ENCODE measurements at regions not wholly inside any gene's neighbourhood (a gene's known extent, or its start where the extent isn't known, plus 50 kb on each side); places are given as distances from the start of the nearest gene placed in this dataset.
A peak's percentile ranks its signal among the peaks of the same experiment; 100 is the strongest.
"Not testable (repeated sequence)": the region's sequence is repeated elsewhere in the genome, so short reads cannot be mapped to it uniquely, and the experiment has no call there.

DNA sequence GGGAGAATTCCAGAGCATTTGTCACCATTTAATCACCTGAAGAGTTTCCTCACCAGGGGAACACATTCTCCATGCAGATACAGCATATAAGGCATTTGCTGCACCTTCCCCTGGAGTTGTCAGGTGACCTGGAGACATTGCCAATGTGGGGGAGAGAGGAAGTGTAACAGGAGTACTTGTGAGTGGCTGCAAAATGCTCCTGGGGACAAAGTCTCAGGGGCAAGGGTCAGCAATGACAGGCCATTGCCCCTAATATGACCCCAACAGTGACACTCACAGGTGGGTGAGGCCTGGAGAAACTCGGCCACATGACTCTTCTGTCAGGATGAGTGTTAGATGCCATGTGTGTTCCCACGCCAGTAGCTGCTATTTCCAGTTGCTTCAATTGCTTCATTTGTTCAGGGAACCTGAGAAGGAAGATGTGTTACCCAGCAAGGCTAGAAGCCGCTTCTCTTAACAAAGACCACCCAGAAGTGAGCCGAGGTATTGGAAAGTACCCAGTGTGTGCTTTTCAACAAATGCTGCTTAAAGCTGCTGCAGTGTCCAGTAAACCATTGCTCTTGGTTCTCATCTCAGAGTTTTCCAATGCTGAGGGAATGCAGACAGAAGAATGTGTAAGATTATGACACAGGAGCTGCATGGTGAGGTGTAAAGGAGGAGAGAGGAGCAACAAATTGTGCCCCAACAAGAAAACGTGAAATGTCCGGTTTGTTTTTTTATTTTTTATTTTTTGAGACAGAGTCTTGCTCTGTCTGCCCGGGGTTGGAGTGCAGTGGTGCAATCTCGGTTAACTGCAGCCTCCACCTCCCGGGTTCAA is 128.2 kb upstream of the SLC44A1 start:
- no peak for DNase-seq

DNA sequence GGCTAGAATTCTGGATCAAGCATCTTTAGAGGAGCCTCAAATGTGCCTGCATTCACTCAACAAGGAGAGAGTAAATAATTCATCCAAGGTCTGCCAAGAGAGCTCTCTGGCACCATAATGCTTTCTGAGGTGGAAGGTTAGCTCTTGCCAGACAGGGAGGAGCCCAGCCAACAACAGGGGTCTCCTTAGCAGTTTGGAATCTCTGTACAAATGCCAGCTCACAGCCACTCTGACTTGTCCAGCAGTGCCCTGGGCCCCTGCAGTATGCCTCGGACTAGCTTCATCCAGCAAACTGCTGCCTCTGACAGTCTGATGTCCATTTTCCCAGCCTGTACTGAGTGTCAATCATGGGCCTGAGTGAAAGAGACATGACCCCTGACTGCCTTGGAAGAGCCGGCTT is 127.2 kb upstream of the SLC44A1 start:
- DNase-seq = peak; percentile 8

DNA sequence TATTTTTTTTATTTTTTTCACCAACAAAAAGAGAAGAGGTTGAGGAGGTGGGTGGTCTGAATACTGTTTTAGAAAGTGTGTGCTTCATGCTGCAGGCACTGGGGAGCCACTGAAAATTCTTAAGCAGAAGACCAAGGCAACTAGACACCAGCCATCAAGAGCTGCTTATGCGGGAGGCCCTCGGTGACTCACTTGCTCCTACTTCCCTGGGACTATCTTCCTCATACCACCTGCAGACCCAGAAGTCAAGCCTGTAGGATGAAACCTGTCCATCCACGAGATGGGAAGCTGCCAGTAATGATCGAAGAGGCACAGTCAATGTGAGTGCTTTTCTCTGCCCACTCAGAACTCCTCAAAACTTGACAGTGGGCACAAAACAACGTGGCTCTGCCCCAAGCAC is 125.8 kb upstream of the SLC44A1 start:
- no peak for DNase-seq

DNA sequence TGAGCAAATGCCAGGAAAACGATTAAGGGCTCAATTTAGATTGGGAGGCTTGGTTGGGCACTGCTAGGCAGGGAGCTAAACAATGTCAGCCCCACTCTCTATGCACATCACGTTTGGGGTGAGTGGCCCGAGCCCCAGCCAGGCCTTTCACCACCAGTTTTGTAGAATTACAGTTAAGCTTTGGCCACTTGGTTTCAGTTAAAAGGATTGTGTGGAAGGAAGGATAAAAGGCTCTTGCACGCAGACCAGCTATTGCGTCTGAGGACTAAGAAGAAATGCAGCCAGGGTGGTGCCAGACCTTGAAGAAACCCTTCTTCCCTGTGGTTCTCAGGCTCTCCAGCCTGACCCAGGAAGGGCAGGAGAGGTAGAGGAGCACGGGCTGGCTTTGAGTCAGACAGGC is 125.3 kb upstream of the SLC44A1 start:
- no peak for DNase-seq

DNA sequence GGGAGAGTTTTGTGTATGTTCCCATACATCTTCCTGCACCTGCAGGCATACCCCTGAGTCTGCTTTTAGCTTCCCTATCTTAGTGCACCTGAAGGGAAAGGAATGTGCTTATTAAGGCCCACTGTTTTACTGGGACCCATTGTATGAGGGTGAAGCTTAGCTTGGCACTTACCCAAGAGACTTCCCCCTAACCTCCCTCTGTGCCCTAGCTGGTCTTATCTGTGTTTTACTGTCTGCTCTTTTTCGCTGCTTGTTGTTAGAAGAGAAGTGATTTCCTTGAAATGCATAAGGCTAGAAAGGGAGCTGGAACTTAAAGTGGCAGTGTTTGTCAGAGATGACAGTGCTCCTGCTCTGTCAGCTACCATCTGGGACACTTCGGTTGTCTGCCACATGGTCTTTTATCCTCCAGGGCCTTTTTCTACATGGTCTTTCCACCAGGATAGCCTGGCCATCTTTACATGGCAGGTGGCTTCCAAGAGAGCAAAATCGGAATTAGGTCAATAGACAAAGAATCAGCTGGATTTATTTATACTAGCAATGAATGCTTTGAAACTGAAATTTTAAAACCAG is 122.5 kb upstream of the SLC44A1 start:
- no peak for DNase-seq

DNA sequence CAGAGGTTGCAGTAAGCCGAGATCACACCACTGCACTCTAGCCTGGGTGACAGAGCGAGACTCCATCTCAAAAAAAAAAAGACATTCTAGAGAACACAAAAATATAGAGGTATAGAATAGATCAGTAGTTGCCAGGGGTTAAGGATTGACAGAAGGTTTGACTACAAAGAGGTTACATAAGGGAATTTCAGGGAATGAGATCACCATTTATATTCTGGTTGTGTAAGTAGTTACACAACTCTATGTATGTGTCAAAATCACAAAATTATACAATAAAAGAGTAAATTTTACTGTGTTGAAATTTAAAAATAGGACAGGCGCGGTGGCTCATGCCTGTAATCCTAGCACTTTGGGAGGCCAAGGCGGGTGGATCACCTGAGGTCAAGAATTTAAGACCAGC is 119.9 kb upstream of the SLC44A1 start:
- DNase-seq = not testable (repeated sequence)

DNA sequence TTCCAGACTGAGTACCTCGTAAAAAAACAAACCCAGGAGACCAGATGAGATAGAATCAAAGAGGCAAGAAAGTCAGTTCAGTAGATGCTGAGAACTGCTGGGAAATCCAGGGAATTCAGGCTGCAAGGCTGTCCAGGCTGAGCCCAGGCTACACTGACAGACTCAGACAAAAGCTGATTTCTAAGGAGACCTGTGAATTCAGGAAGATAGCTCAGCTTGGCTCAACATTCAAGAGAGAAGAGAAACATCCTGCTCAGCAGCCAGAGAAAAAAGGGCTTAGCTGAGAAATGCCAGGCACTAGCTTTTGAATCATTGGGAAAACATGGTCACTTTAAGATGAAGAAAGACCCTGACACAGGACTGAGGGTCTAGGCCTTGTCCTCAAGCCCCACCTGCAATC is 118.2 kb upstream of the SLC44A1 start:
- no peak for DNase-seq

DNA sequence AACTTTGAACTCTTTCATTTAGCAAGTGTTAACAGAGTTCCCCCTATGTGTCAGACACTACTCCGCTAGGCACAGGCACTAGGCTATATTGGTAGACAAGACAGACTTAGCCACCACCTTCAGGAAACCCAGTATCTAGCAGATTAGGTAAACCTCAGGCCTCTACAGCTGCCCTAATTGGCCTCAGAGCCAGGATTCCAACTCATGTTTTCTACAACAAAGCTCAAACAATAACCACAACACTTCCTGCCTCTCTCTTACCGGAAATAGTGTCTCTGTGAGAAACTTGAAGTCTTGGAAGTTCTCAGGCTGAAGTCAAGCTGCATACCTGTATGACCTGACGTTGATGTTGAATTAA is 116.6 kb upstream of the SLC44A1 start:
- no peak for DNase-seq

DNA sequence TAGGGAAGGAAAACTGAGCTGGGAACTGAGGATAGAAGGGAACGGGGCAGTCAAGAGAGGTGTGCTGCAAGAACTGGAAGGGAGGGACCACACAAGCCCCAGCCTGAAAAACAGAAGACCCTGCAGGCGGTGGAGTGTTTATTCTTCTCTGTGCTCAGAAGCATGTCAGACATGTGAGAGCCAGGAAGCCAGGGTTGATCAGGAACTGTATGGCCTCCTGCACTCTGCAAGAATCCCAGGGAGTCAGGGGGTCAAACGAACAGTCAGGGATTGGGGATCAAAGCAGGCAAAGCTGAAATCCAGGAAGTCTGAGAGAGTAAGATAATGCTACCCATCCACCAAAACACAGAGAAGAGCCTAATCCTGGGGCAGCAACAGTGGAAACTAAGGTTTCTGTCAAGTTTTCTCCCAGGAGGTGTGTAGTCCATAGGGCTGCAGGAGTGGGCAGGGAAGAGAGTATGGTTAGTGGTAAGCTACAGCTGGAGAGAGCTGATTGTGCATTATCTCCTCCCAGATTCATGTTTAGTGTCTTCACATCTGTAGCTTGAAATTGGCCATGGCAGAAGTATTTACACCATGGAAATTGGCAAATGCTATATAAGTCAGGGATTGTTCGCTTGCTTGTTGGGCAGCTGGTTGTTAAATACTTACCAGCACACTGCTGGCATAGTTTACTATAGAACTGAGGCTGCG is 115.4 kb upstream of the SLC44A1 start:
- DNase-seq = no peak

DNA sequence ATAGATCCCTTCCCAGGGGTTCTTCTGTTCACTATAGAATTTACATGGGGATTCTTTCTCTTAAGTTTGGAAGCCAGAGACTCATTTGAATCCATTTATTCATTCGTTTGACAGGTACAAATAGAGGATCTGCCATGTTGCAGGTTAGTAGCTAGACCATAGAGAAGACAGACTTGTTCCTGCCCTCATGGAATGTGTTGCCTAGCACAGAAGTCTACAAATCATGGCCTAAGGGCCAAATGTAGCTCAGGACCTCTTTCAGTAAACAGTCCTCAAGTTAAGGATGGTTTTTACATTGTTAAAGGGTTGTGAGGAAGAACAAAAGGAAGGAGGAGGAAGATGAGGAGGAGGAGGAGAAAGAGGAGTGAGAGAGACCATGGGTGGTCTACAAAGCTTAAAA is 114.7 kb upstream of the SLC44A1 start:
- no peak for DNase-seq

DNA sequence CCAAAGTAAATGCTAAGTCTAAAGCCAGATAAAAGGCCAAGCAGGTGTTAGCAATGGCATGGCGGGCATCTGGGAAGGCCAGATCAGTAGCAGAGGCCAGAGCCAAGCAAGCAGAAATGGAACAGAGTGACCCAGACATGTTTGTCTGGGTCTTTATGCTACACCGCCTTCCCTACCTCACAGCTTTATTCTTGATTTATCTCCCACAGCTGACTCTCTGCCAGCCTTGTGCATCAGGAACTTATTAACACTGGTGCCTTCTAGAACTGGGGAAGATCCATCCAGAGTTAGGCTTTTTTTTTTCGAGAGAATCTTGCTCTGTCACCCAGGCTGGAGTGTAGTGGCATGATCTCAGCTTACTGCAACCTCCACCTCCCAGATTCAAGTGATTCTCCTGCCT is 112.5 kb upstream of the SLC44A1 start:
- no peak for DNase-seq

DNA sequence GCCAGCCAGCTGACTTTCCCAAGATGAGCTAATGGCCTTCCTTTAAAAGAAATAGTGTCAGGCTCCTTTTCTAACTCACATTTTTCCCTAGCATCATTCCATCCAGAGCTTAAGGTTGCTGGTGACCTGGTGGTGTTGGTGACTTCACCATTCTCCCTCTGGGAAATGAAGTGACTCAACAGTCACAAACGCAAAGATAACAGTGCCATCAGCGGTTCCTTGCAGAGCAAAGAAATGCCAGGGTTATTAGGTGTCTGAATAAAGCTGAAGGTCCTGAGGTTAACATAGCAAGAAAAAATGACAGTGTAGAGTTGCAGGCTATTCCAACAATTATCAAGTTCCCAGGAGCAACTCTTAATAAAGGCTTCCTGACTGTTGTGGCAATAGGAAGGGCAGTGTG is 111.8 kb upstream of the SLC44A1 start:
- DNase-seq = no peak

DNA sequence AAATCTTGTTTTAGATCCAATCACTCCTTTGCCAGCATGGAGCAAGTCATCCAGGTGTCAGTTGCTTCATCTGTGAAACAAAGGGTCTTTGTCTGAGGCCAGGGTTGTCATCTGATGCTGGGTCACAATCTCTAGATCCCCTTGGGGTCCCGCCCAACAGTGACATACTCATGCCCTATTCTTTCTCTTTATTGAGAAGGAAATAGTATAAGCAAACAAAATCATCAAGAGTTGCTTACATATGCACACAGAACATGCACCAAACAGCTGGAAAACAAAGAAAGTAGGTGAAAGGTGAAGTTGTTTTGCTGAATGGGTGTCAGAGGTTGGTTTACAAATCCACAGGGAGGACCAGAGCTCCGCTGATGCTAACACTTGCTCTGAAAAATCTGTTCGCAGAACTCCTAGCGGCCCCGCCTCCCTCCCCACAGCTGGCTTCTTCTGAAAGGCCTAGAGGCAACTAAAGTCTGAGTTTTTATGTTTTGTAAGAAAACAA is 106.1 kb upstream of the SLC44A1 start:
- no peak for DNase-seq

DNA sequence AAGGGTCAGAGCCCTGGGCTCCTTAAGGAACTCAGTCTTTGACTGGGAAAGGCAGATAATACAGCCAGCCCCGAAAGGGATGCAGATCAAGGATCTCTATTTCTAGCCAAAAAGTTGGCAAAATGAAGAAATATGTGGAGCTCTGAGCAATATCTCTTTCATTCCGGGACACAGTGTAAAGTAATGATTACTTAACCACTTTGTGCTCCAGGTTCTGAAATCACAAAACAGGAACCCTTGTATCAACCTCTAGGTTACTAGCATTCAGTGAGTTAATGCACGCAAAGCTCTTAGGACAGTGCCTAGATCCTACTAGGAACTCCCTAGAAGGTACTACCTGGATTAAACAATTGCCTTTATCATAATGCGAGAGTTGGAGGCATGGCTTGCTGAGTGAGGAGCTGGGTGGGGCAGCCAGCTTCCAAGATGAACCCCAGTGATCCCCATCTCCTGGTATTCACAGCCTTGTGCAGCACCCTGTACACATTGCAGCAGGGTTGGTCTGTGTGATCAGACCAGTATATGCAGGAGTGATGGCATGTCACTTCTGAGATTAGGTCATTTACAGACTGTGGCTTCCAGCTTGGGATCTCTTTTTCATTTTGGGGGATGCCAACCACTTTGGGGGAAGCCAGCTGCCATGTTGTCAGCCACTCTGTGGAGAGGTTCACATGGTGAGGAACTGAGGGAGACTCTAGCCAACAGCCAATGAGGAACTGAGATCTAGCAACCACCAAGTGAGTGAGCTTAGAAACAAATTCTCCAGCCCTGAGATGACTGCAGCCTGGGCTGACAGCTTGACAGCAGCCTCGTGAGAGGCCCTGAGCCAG is 103.1 kb upstream of the SLC44A1 start:
- no peak for DNase-seq

DNA sequence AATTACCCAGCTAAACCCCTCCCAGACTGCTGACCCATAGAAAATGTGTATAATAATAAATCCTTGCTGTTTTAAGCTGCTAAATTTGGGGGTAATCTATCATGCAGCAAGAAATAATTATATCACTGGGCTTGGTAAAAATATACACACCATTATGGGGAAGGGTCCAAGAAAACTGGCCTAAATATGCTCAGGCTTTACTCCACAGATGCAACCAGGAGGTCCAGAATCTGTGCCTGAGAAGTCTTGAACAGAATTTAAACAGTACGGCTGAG is 102.5 kb upstream of the SLC44A1 start:
- no peak for DNase-seq

DNA sequence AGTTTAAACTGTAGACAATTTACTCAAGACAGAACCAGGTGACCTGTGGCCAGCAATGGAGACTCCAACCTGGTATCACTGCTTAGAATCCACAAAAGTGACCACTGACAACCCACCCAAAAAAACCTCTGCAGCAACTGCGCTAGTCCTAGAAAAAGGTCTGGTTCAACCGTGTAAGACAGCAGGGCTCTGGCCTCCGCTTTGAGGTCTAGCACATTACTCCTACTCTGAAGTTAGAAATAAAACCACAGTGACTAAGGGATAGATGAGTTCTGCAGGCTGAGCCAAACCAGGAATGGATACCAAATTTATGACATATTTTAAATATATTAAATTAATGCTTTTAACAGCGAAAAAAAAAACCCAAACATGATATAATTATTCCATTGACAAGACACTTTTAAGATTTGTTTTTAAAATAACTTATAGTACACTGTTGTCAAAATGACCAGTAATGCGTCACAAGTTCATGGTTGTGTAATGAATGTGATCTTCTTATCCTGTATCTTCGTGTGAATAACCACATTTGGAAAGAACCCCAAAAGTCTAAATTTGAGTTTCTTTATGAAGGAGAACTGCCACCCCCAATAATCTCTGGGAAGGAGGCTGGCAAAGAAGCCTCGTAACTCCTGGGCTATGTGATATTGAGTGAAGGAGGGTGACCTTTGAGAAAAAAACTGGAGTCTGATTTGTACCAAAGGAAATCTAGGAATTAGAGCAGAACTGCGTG is 101.9 kb upstream of the SLC44A1 start:
- DNase-seq = no peak

DNA sequence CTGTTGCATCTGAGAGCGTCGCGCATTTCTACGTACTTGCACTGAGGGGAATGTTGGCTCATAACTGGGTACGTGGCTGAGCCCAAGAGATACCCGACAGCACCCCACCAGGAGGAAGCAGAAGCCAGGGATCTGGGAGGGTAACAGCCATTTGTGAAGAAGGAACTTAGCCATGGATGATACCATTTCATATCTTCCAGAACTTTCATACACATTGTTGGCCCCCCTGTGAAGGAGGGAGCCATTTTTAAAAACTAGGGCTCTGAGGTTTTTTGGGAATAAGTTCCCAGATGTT is 101.4 kb upstream of the SLC44A1 start:
- DNase-seq = no peak

DNA sequence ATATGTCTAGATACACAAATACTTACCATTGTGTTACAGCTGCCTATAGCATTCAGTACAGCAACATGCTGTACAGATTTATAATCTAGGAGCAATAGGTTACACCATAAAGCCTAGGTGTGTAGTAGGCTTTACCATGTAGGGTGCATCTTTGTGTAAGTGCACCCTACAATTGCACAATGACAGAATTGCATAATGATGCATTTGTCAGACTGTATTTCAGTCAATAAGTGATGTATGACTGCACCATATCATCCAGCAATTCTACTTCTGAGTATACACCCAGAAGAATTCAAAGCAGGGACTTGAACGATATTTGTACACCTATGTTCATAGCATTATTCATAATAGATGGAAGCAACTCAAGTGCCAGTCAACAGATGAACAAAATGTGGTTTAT is 100.4 kb upstream of the SLC44A1 start:
- DNase-seq = no peak

DNA sequence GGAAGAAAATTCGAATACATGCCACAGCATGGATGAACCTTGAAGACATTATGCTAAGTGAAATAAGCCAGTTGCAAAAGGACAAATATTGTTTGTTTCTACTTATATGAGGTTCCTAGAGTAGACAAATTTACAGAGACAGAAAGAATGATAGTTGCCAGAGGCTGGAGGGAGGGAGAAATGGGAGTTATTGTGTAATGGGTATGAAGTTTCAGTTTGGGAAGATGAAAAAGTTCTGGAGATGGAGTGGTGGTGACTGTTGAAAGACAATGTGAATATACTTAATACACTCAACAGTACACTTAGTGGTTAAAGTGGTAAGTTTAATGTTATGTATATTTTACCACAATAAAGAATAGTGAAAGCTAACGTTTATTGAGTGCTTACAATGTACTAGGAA is 99.6 kb upstream of the SLC44A1 start:
- no peak for DNase-seq

DNA sequence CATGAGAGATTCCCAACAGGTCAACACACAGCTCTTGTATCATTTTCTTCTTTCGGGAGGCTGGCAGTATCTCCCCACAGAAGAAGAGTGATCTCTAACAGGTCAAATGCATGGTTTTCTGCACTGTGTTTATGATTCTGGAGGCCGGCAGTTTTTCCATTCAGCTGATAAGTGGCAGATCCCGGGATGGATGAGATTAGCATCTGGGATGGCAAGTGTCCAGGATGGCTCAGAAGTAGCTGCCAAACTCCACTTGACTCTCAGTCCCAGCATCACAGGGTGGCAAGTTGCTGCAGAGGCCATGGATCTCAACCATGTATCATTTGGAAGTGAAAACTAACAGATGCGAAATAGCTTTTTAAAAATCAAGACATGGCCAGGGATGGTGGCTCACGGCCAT is 97.8 kb upstream of the SLC44A1 start:
- peak; percentile 1 for DNase-seq

DNA sequence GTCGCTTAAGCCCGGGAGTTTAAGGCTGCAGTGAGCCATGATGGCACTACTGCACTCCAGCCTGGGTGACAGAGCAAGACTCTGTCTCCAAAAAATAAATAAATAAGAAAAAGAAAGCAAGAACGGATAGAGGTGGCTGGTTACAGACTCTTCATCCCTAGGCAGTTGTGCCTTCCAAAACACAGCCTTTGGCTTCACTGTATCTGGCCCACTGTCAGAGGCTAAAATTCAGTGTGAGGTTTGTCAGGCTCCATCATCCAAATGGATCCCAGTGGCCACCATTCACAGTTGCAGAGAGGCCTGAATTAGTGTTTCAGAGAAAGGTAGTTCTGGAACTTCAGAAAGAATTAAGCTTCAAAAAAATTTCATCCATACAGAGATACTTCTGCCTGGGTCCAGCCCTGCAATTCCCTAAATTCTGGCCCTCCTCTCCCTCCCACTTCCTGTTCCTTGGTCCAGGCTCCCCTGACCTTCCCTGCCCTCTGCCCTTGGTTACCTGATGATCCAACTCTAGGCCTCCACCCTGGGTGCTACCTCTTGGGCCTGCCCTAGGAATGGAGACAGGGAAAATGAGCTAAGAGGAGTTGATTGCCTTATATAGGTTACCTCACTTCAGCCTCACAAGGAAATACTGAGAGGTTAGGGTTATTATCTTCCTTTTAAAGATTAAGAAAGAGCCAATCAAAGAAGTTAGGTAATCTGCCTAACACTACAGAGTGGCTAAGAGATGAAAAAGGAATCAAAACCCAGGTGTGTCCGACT is 97.2 kb upstream of the SLC44A1 start:
- no peak for DNase-seq

DNA sequence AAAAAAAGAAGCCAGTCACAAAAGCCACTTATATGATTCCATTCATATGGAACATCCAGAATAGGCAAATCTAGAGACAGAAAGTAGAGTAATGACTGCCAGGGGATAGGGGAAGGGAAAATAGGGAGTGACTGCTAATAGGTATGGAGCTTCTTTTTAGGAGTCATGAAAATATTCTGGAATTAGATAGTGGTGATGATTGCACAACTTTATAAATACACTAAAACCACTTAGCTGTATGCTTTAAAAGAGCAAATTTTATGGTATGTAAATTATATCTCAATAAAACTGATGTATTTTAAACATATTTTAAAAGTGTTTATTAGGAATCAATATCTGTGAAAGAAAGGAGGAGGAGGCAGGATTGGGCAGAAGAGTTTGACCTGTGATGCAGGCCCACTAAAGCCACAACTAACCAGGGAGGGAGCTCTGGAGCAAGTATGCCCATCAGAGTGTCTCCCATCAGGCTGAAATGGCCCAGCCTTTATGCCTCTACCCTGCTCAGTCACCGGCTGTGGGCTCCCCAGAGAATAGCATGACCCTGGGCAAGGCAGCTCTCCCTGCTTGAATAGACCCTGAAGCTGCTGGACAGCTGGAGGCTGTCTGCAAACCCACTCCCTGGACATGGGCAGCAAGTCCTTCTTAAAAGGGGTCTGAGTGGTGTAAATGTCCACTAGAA is 96.0 kb upstream of the SLC44A1 start:
- DNase-seq = no peak
